OCI-LY3 (cell line): ENCODE measurements at regions not wholly inside any gene's neighbourhood (a gene's known extent, or its start where the extent isn't known, plus 50 kb on each side); places are given as distances from the start of the nearest gene placed in this dataset.

Experiments
- H2AFZ ChIP-seq: fragments of 200-600, 300-600 bp; shearing (Covaris generic); 2 replicates; pipeline ENCODE4 v1.6.0; 2014; ENCODE audit warnings: antibody characterized with exemption, low read depth, low read length
- H3K27ac ChIP-seq: fragments of 200-600, 300-600 bp; sonication (generic); 2 replicates; pipeline ENCODE4 v1.5.1; 2014; ENCODE audit warnings: mild to moderate bottlenecking, low read length, moderate library complexity, mixed read lengths
- H3K27me3 ChIP-seq: fragments of 200-600, 300-600 bp; sonication (generic); 2 replicates; pipeline ENCODE4 v1.6.1; 2014; ENCODE audit warnings: low read depth, low read length, mixed read lengths
- H3K36me3 ChIP-seq: fragments of 200-600, 300-600 bp; sonication (generic); replicated peaks from 2 replicates; pipeline ENCODE3; 2014; ENCODE audit warnings: low read depth, low read length, mixed read lengths
- H3K4me1 ChIP-seq: fragments of 300-600, 200-600 bp; sonication (generic); 2 replicates; pipeline ENCODE4 v1.6.1; 2014; ENCODE audit warnings: low read length, mixed read lengths
- H3K4me2 ChIP-seq: fragments of 200-600, 300-600 bp; sonication (generic); 2 replicates; pipeline ENCODE4 v1.6.1; 2014; ENCODE audit warnings: low read length, mixed read lengths
- H3K4me3 ChIP-seq: fragments of 300-600, 200-600 bp; sonication (generic); 2 replicates; pipeline ENCODE4 v1.5.1; 2014; ENCODE audit warnings: antibody characterized with exemption, mild to moderate bottlenecking, low read length, moderate library complexity
- H3K79me2 ChIP-seq: fragments of 300-600, 200-600 bp; shearing (Covaris generic); 2 replicates; pipeline ENCODE4 v1.6.1; 2014; ENCODE audit warnings: mild to moderate bottlenecking, low read length, mixed read lengths
- H3K9ac ChIP-seq: fragments of 300-600, 200-600 bp; shearing (Covaris generic); 2 replicates; pipeline ENCODE4 v1.6.0; 2014; ENCODE audit warnings: mild to moderate bottlenecking, low read length, moderate library complexity
- H3K9me3 ChIP-seq: fragments of 200-600, 300-600 bp; shearing (Covaris generic); 2 replicates; pipeline ENCODE4 v1.6.1; 2014; ENCODE audit warnings: low read length, mixed read lengths; ENCODE audit not compliant: insufficient read depth
- H4K20me1 ChIP-seq: fragments of 200-600, 300-600 bp; sonication (generic); 2 replicates; pipeline ENCODE4 v1.6.1; 2016; ENCODE audit warnings: low read length, mixed read lengths; ENCODE audit not compliant: insufficient read depth
- EZH2phosphoT487 ChIP-seq: fragments of 200-600 bp; shearing (Covaris generic); IDR thresholded peaks from 2 replicates; pipeline ENCODE4 v1.6.1; 2018; ENCODE audit warnings: antibody characterized with exemption, mixed run types, low read depth
- TF ChIP-seq, protein P1 (sequence below): fragments of 200-600, 300-600 bp; sonication (generic); IDR thresholded peaks from 2 replicates; pipeline ENCODE4 v1.5.1; 2014; ENCODE audit warnings: antibody characterized with exemption, low read length, low read depth

DNA sequence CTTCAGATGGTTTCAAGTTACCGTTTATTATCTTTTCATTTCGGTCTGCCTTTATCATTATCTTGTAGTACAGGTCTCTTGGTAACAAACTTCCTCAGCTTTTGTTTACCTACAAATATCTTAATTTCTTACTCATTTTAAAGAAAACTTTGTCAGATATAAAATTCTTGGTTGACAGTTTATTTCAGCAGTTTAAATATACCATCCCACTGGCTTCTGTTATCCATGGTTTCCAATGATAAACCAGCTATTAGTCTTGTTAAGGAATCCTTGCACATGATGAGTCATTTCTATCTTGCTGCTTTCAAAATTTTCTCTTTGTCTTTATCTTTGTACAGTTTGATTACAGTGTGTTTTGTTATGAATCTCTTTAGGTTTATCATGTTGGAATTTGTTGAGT is 308.3 kb upstream of the SPRY2 start:
- Histone ChIP-seq H3K36me3 (no peaks in the 10 kb centered on the region), H3K27ac (no peak overlapping the region), H2AFZ (no peak overlapping the region), H3K4me3 (no peak overlapping the region), H3K27me3 (no peaks in the 10 kb centered on the region), H3K9ac (no peak overlapping the region), H3K4me1 (no peaks in the 10 kb centered on the region), H3K4me2 (no peak overlapping the region), H4K20me1 (no peaks in the 10 kb centered on the region), H3K79me2 (no peaks in the 10 kb centered on the region), H3K9me3 (peaks cover 6% of the 10 kb centered on the region; the same call in 1 of the 2 replicates)
- TF ChIP-seq, protein P1, sequence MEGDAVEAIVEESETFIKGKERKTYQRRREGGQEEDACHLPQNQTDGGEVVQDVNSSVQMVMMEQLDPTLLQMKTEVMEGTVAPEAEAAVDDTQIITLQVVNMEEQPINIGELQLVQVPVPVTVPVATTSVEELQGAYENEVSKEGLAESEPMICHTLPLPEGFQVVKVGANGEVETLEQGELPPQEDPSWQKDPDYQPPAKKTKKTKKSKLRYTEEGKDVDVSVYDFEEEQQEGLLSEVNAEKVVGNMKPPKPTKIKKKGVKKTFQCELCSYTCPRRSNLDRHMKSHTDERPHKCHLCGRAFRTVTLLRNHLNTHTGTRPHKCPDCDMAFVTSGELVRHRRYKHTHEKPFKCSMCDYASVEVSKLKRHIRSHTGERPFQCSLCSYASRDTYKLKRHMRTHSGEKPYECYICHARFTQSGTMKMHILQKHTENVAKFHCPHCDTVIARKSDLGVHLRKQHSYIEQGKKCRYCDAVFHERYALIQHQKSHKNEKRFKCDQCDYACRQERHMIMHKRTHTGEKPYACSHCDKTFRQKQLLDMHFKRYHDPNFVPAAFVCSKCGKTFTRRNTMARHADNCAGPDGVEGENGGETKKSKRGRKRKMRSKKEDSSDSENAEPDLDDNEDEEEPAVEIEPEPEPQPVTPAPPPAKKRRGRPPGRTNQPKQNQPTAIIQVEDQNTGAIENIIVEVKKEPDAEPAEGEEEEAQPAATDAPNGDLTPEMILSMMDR, result no peak
- no peak for TF ChIP-seq EZH2phosphoT487

GRCh38 chr13:80642641-80643040 is 301.7 kb upstream of the SPRY2 start:
- H3K4me2 ChIP-seq, result no peak overlapping the region
- TF ChIP-seq, protein P1, result no peak
- TF ChIP-seq EZH2phosphoT487, result no peak

GRCh38 chr13:80633251-80633650 is 292.3 kb upstream of the SPRY2 start:
- no peaks in the 10 kb centered on the region for H3K27me3 ChIP-seq
- TF ChIP-seq, protein P1, result no peak
- no peak for TF ChIP-seq EZH2phosphoT487
- no peaks in the 10 kb centered on the region for H4K20me1 ChIP-seq

More at GRCh38 chr13:80642641-80643040, 301.7 kb upstream of the SPRY2 start:
- H3K36me3 ChIP-seq, result no peaks in the 10 kb centered on the region
- no peak overlapping the region for H3K27ac ChIP-seq
- no peaks in the 10 kb centered on the region for H3K27me3 ChIP-seq
- no peak overlapping the region for H3K4me3 ChIP-seq
- no peaks in the 10 kb centered on the region for H3K79me2 ChIP-seq
- 0 out of 2 replicates have a peak overlapping the region, but pooled peaks have one; percentile 31 for H2AFZ ChIP-seq
- no peaks in the 10 kb centered on the region for H3K4me1 ChIP-seq
- H3K9ac ChIP-seq, result no peak overlapping the region
- no peaks in the 10 kb centered on the region for H4K20me1 ChIP-seq
- H3K9me3 ChIP-seq, result no peaks in the 10 kb centered on the region

GRCh38 chr13:80630685-80631121 is 289.8 kb upstream of the SPRY2 start:
- H3K9ac ChIP-seq, result no peak overlapping the region
- H4K20me1 ChIP-seq, result no peaks in the 10 kb centered on the region
- H3K27ac ChIP-seq, result no peak overlapping the region
- H2AFZ ChIP-seq, result no peak overlapping the region
- no peaks in the 10 kb centered on the region for H3K27me3 ChIP-seq
- no peak for TF ChIP-seq EZH2phosphoT487
- TF ChIP-seq, protein P1, result no peak
- H3K79me2 ChIP-seq, result no peaks in the 10 kb centered on the region
- no peaks in the 10 kb centered on the region for H3K4me1 ChIP-seq
- H3K9me3 ChIP-seq, result no peaks in the 10 kb centered on the region
- H3K36me3 ChIP-seq, result no peaks in the 10 kb centered on the region
- H3K4me3 ChIP-seq, result no peak overlapping the region
- H3K4me2 ChIP-seq, result no peak overlapping the region

More at GRCh38 chr13:80633251-80633650, 292.3 kb upstream of the SPRY2 start:
- Histone ChIP-seq H3K9me3 (no peaks in the 10 kb centered on the region), H3K79me2 (no peaks in the 10 kb centered on the region), H2AFZ (no peak overlapping the region), H3K9ac (no peak overlapping the region), H3K4me1 (no peaks in the 10 kb centered on the region), H3K4me3 (no peak overlapping the region), H3K27ac (no peak overlapping the region), H3K36me3 (no peaks in the 10 kb centered on the region), H3K4me2 (no peak overlapping the region)
